Dermis blood vessel endothelial cell (primary cell): ENCODE measurements at regions not wholly inside any gene's neighbourhood (a gene's known extent, or its start where the extent isn't known, plus 50 kb on each side); places are given as distances from the start of the nearest gene placed in this dataset.
"Not testable (repeated sequence)": the region's sequence is repeated elsewhere in the genome, so short reads cannot be mapped to it uniquely, and the experiment has no call there.

ENCODE experiments used
- DNase-seq: peaks from one replicate; pipeline ENCODE4 v3.0.0; 2010

GRCh38 chr7:1300636-1301035, 68.0 kb downstream of the UNCX start:
- DNase-seq, result no peak

- DNase-seq, result no peak
These were observed 68.6 kb downstream of the UNCX start for GRCh38 chr7:1301054-1301881.

- DNase-seq, result no peak
These were observed 69.2 kb downstream of the UNCX start for GRCh38 chr7:1301882-1302251.

- no peak for DNase-seq
These were observed 70.3 kb downstream of the UNCX start for GRCh38 chr7:1302936-1303335.

GRCh38 chr7:1304011-1304410, 71.3 kb downstream of the UNCX start:
- DNase-seq, result not testable (repeated sequence)

GRCh38 chr7:1305873-1306272, 73.2 kb downstream of the UNCX start:
- no peak for DNase-seq

GRCh38 chr7:1307828-1308227, 75.2 kb downstream of the UNCX start:
- DNase-seq, result no peak

GRCh38 chr7:1309290-1309689, 76.6 kb downstream of the UNCX start:
- DNase-seq, result no peak

GRCh38 chr7:1309996-1310395, 77.3 kb downstream of the UNCX start:
- DNase-seq, result no peak

- DNase-seq, result no peak
These were observed 78.3 kb downstream of the UNCX start for GRCh38 chr7:1310936-1311335.

GRCh38 chr7:1311406-1312135, 78.9 kb downstream of the UNCX start:
- DNase-seq, result no peak

- no peak for DNase-seq
These were observed 79.7 kb downstream of the UNCX start for GRCh38 chr7:1312136-1313070.

- DNase-seq, result no peak
These were observed 80.9 kb downstream of the UNCX start for GRCh38 chr7:1313613-1314012.

GRCh38 chr7:1314021-1314907, 81.6 kb downstream of the UNCX start:
- no peak for DNase-seq

- no peak for DNase-seq
These were observed 82.3 kb downstream of the UNCX start for GRCh38 chr7:1314908-1315450.

- no peak for DNase-seq
These were observed 83.4 kb downstream of the UNCX start for GRCh38 chr7:1316086-1316485.

GRCh38 chr7:1317646-1318045, 85.0 kb downstream of the UNCX start:
- DNase-seq, result no peak

- no peak for DNase-seq
These were observed 85.4 kb downstream of the UNCX start for GRCh38 chr7:1318051-1318450.

GRCh38 chr7:1318661-1319060, 86.0 kb downstream of the UNCX start:
- no peak for DNase-seq

- no peak for DNase-seq
These were observed 88.1 kb downstream of the UNCX start for GRCh38 chr7:1320616-1321240.
